ENCODE measurements at regions not wholly inside any gene's neighbourhood (a gene's known extent, or its start where the extent isn't known, plus 50 kb on each side); places are given as distances from the start of the nearest gene placed in this dataset.
"Not testable (repeated sequence)": the region's sequence is repeated elsewhere in the genome, so short reads cannot be mapped to it uniquely, and the experiment has no call there.

DNA sequence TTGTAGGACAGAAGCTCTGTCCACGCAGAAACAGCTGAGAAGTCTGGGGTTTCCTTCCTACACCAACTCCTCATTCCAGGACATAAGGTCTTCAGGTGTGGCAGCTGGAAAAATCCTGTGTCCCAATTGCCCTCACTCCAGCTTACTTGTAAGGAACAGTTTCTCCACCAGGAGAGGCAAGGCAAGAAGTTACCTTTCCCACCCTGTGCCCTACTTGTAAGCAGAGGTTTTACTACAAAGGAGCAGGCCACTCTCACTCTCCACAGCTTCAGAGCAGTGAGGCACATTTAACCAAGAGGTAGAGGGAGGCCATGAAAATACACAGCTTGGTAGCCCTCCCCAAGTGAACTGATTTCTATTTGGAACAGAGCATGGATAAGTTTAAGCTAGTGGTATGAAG lies 277.3 kb upstream of the SPATA31A3 start:
- H2BK120ac ChIP-seq (ENCODE audit: low read depth, low read length); H3K4me1 ChIP-seq (ENCODE audit: control insufficient read depth, insufficient read depth, low read length); H2AFZ ChIP-seq (replicated peaks; ENCODE audit: low read length, poor library complexity); H4K91ac ChIP-seq (ENCODE audit: insufficient read depth, low read depth, low read length); H4K8ac ChIP-seq (ENCODE audit: low read depth in 2 of 2, low read length in 2 of 2); H3K36me3 ChIP-seq (ENCODE audit: control insufficient read depth, insufficient read depth, low read length); H4K20me1 ChIP-seq (ENCODE audit: insufficient read depth, low read length); H3K4me3 ChIP-seq (ENCODE audit: insufficient read depth, low read depth, low read length); H2BK20ac ChIP-seq (ENCODE audit: low read depth, low read length); in situ Hi-C loops (cut with MboI; ENCODE audit: low sequenced_read_pairs); H3K14ac ChIP-seq (replicated peaks; ENCODE audit: low read depth, low read length); H3K4ac ChIP-seq (ENCODE audit: low read depth, low read length); POLR2A ChIA-PET (ENCODE audit: unreplicated experiment); ATAC-seq (ENCODE audit: low read depth); H3K23ac ChIP-seq (ENCODE audit: low read depth, low read length); H3K27me3 ChIP-seq (ENCODE audit: control insufficient read depth, insufficient read depth, low read length); H2BK5ac ChIP-seq (ENCODE audit: low read depth, low read length, poor library complexity, severe bottlenecking); dilution Hi-C loops (cut with HindIII; ENCODE audit: low sequenced_read_pairs, unreplicated experiment); H3K56ac ChIP-seq (ENCODE audit: extremely low read depth, insufficient read depth, low read length); H3K18ac ChIP-seq (ENCODE audit: low read depth, low read length); BruUV-seq (replicated peaks); H3K9me1 ChIP-seq (ENCODE audit: insufficient read depth, low read length); H3K9ac ChIP-seq (ENCODE audit: low read depth, low read length); DNase-seq; H3K79me1 ChIP-seq (ENCODE audit: low read depth in 1 of 2, low read length in 2 of 2); intact Hi-C loops (cut with micrococcal nuclease); H3K9me3 ChIP-seq (ENCODE audit: control insufficient read depth, insufficient read depth, low read length); H2AK9ac ChIP-seq (replicated peaks; ENCODE audit: low read depth, low read length, poor library complexity); H3K27ac ChIP-seq (ENCODE audit: insufficient read depth, low read length); H2AK5ac ChIP-seq (ENCODE audit: low read depth, low read length); H4K5ac ChIP-seq (ENCODE audit: low read depth, low read length); H3K4me2 ChIP-seq (ENCODE audit: low read depth, low read length); H2BK15ac ChIP-seq (ENCODE audit: low read depth, low read length); CTCF ChIA-PET: not testable (repeated sequence)
- WGBS, 2 experiments (ENCODE audit: extremely low coverage in 2 of 2, insufficient read length in 1 of 2), result no CpG with 5 or more reads among the region's 1 CpG

DNA sequence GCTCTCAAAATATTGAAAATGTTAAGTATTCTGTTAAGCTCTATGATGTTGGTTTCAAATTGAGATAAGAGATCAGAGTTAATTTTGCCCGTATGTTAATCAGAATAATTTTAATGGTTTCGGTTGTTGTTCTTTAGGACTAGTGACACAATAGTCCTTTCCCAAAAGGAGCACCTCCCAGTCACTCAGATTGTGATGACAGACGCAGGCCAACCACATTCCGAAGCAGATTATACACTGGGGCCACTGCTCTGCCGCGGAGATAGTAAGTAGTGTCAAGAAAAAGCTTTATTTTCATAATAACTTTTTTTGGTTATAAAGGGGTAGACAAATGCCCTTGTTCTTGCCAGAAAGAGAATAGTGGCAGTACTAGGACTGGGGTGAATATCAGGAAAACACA lies 265.5 kb upstream of the SPATA31A3 start:
- H3K9me3 ChIP-seq (ENCODE audit: control insufficient read depth, insufficient read depth, low read length); BruUV-seq (replicated peaks); POLR2A ChIA-PET (ENCODE audit: unreplicated experiment); H3K4ac ChIP-seq (ENCODE audit: low read depth, low read length); ATAC-seq (ENCODE audit: low read depth); H2AK5ac ChIP-seq (ENCODE audit: low read depth, low read length); H4K20me1 ChIP-seq (ENCODE audit: insufficient read depth, low read length); H4K8ac ChIP-seq (ENCODE audit: low read depth in 2 of 2, low read length in 2 of 2); H2BK5ac ChIP-seq (ENCODE audit: low read depth, low read length, poor library complexity, severe bottlenecking); H2BK15ac ChIP-seq (ENCODE audit: low read depth, low read length); H3K9ac ChIP-seq (ENCODE audit: low read depth, low read length); in situ Hi-C loops (cut with MboI; ENCODE audit: low sequenced_read_pairs); CTCF ChIA-PET; H3K4me3 ChIP-seq (ENCODE audit: insufficient read depth, low read depth, low read length); dilution Hi-C loops (cut with HindIII; ENCODE audit: low sequenced_read_pairs, unreplicated experiment); H3K9me1 ChIP-seq (ENCODE audit: insufficient read depth, low read length); H2BK20ac ChIP-seq (ENCODE audit: low read depth, low read length); intact Hi-C loops (cut with micrococcal nuclease); H3K56ac ChIP-seq (ENCODE audit: extremely low read depth, insufficient read depth, low read length); H3K27ac ChIP-seq (ENCODE audit: insufficient read depth, low read length); H3K23ac ChIP-seq (ENCODE audit: low read depth, low read length); H2AFZ ChIP-seq (replicated peaks; ENCODE audit: low read length, poor library complexity); H3K18ac ChIP-seq (ENCODE audit: low read depth, low read length); H3K79me1 ChIP-seq (ENCODE audit: low read depth in 1 of 2, low read length in 2 of 2); H2BK120ac ChIP-seq (ENCODE audit: low read depth, low read length); H4K91ac ChIP-seq (ENCODE audit: insufficient read depth, low read depth, low read length); H3K36me3 ChIP-seq (ENCODE audit: control insufficient read depth, insufficient read depth, low read length); H2AK9ac ChIP-seq (replicated peaks; ENCODE audit: low read depth, low read length, poor library complexity); H3K4me1 ChIP-seq (ENCODE audit: control insufficient read depth, insufficient read depth, low read length); H3K27me3 ChIP-seq (ENCODE audit: control insufficient read depth, insufficient read depth, low read length); H3K14ac ChIP-seq (replicated peaks; ENCODE audit: low read depth, low read length); H3K4me2 ChIP-seq (ENCODE audit: low read depth, low read length); H4K5ac ChIP-seq (ENCODE audit: low read depth, low read length); DNase-seq: not testable (repeated sequence)
- no CpG with 5 or more reads among the region's 6 CpGs for WGBS, 2 experiments (ENCODE audit: extremely low coverage in 2 of 2, insufficient read length in 1 of 2)
